Neural cell (in vitro differentiated cells): ENCODE measurements at regions not wholly inside any gene's neighbourhood (a gene's known extent, or its start where the extent isn't known, plus 50 kb on each side); places are given as distances from the start of the nearest gene placed in this dataset.

Source experiments
- EZH2 ChIP-seq: fragments of 200-600, 300-800 bp; shearing (Covaris generic), sonication (generic); IDR thresholded peaks from 2 replicates; pipeline ENCODE4 v1.6.1; 2014; ENCODE audit warnings: antibody characterized with exemption, low read length, borderline replicate concordance, mild to moderate bottlenecking; ENCODE audit not compliant: insufficient read depth, poor library complexity, severe bottlenecking
- TF ChIP-seq, protein P1 (sequence below): fragments of 450-650 bp; IDR thresholded peaks from 2 replicates; pipeline ENCODE4 v1.5.1; 2014; ENCODE audit warnings: antibody characterized with exemption, mild to moderate bottlenecking, moderate library complexity; ENCODE audit not compliant: poor library complexity, severe bottlenecking

DNA sequence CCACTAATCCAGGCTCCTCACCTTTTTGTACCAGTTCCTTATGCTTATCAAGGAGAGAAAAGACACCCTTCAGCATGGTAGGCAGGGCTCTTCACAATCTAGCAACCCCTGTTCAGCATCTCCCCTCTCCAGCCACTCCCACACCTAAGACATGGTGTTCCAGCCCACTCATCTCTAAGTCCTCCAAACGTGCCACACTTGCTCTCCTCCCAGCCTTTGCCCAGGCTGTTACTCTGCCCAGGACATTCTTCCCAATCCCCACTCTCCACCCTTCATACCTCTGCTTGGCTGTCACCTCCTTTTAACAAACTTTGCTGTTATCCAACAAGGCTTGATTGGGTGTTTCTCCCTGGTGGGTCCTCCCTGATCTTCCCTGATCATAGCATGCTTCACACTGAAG lies 270.6 kb upstream of the CHAC2 start:
- TF ChIP-seq, protein P1, sequence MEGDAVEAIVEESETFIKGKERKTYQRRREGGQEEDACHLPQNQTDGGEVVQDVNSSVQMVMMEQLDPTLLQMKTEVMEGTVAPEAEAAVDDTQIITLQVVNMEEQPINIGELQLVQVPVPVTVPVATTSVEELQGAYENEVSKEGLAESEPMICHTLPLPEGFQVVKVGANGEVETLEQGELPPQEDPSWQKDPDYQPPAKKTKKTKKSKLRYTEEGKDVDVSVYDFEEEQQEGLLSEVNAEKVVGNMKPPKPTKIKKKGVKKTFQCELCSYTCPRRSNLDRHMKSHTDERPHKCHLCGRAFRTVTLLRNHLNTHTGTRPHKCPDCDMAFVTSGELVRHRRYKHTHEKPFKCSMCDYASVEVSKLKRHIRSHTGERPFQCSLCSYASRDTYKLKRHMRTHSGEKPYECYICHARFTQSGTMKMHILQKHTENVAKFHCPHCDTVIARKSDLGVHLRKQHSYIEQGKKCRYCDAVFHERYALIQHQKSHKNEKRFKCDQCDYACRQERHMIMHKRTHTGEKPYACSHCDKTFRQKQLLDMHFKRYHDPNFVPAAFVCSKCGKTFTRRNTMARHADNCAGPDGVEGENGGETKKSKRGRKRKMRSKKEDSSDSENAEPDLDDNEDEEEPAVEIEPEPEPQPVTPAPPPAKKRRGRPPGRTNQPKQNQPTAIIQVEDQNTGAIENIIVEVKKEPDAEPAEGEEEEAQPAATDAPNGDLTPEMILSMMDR, result no peak
- no peak for TF ChIP-seq EZH2
